Mammary epithelial cell (primary cell): ENCODE measurements at regions not wholly inside any gene's neighbourhood (a gene's known extent, or its start where the extent isn't known, plus 50 kb on each side); places are given as distances from the start of the nearest gene placed in this dataset.

Experiments
- CTCF ChIP-seq, 2 donors: IDR thresholded peaks in 1 of 2; conservative IDR thresholded peaks in 1 of 2; 2 replicates each; pipeline ENCODE4 v1.5.1; 2011 to 2012; ENCODE audit warnings: inconsistent platforms in 2 of 2, low read length in 2 of 2, mild to moderate bottlenecking in 2 of 2, control low read depth in 1 of 2, low read depth in 1 of 2; ENCODE audit not compliant: insufficient read depth in 1 of 2; ENCODE audit errors: extremely low read depth in 1 of 2
- EZH2 ChIP-seq: IDR thresholded peaks from 2 replicates; pipeline ENCODE4 v1.6.1; 2012; ENCODE audit warnings: low read length, inconsistent platforms, borderline replicate concordance

- TF ChIP-seq CTCF (conservative IDR thresholded peaks at IDR 0.05 in 1 of 2, IDR thresholded peaks at IDR 0.05 in 1 of 2; ENCODE audit: extremely low read depth in 1 of 2, insufficient read depth in 1 of 2, low read depth in 1 of 2, low read length in 2 of 2) (no peak), EZH2 (no peak)
Measured at GRCh38 chr2:42918041-42918440, 125.7 kb upstream of the HAAO start.
